GM12878 (cell line): ENCODE measurements at regions not wholly inside any gene's neighbourhood (a gene's known extent, or its start where the extent isn't known, plus 50 kb on each side); places are given as distances from the start of the nearest gene placed in this dataset.

Source experiments
- ATAC-seq: fragments of 200-7000 bp; cut with Tn5 transposase; 3 replicates; pipeline ENCODE4 v1.9.1; 2020; ENCODE audit warnings: mild to moderate bottlenecking, moderate library complexity
- BruUV-seq: library from RNA; stranded (reverse); fragments of 400-500 nt; replicated peaks from 2 replicates; lab custom pipeline; 2021; lab: Mats Ljungman, UMichigan
- CTCF ChIA-PET: fragments of 300-600 bp; sonication (Branson Sonifier 250); formaldehyde crosslinking; extraction: SDS; loops from one replicate; lab custom pipeline; 2021; ENCODE audit warnings: inconsistent platforms; lab: Yijun Ruan, JAX
- POLR2A ChIA-PET: fragments of 350-600 bp; formaldehyde crosslinking; extraction: SDS; loops from one replicate; lab custom pipeline; 2021; ENCODE audit warnings: inconsistent platforms; lab: Charles Lee
- RAD21 ChIA-PET: fragments of 300-600 bp; sonication (Branson Sonifier 250); formaldehyde crosslinking; loops from one replicate; lab custom pipeline; 2023; ENCODE audit warnings: antibody characterized with exemption; ENCODE audit not compliant: unreplicated experiment; lab: Charles Lee
- SMC1A ChIA-PET: fragments of 300-600 bp; sonication (Branson Sonifier 250); formaldehyde crosslinking; loops from one replicate; lab custom pipeline; 2023; ENCODE audit not compliant: unreplicated experiment, uncharacterized antibody; lab: Charles Lee
- DNase-seq: peaks from one replicate; pipeline ENCODE4 v3.0.0-alpha.2; 2011; ENCODE audit warnings: low read depth, low spot score
- FAIRE-seq: peaks from 3 replicates; lab custom pipeline; 2011; peaks lifted over from hg19 to GRCh38; lab: Jason Lieb, UNC
- H2AFZ ChIP-seq: 2 replicates; pipeline ENCODE4 v1.6.0; 2011; ENCODE audit warnings: low read depth, low read length, control low read depth; ENCODE audit not compliant: control insufficient read depth
- H3K27ac ChIP-seq: 2 replicates; pipeline ENCODE4 v1.5.1; 2011; ENCODE audit warnings: control low read depth; ENCODE audit not compliant: control insufficient read depth, insufficient read depth
- H3K27me3 ChIP-seq, 2 experiments: replicated peaks in 1 of 2; 2 replicates each; pipeline versions ENCODE4 v1.6.0 to v1.6.1; 2011; ENCODE audit warnings: low read length in 1 of 2; ENCODE audit not compliant: control insufficient read depth in 2 of 2, insufficient read depth in 2 of 2
- H3K36me3 ChIP-seq, 2 experiments: 2 replicates each; pipeline ENCODE4 v1.5.1; 2011; ENCODE audit warnings: low read length in 1 of 2; ENCODE audit not compliant: control insufficient read depth in 2 of 2, insufficient read depth in 2 of 2
- H3K4me1 ChIP-seq: 2 replicates; pipeline ENCODE4 v1.6.1; 2011; ENCODE audit warnings: mild to moderate bottlenecking, low read length, moderate library complexity, mixed read lengths; ENCODE audit not compliant: control insufficient read depth, insufficient read depth
- H3K4me2 ChIP-seq: 2 replicates; pipeline ENCODE4 v1.6.0; 2011; ENCODE audit warnings: control low read depth; ENCODE audit not compliant: control insufficient read depth, insufficient read depth
- H3K4me3 ChIP-seq: fragments of 200-600 bp; sonication (generic); 2 replicates; pipeline ENCODE4 v1.5.1; 2016
- H3K79me2 ChIP-seq: 2 replicates; pipeline ENCODE4 v1.6.0; 2011; ENCODE audit warnings: low read length; ENCODE audit not compliant: control insufficient read depth, insufficient read depth
- H3K9ac ChIP-seq: 2 replicates; pipeline ENCODE4 v1.8.0; 2011; ENCODE audit warnings: low read length, control low read depth, mixed read lengths; ENCODE audit not compliant: control insufficient read depth, insufficient read depth
- H3K9me3 ChIP-seq: replicated peaks from 3 replicates; pipeline ENCODE4 v1.5.1; 2011; ENCODE audit warnings: mild to moderate bottlenecking, low read length; ENCODE audit not compliant: control insufficient read depth, insufficient read depth
- H4K20me1 ChIP-seq: 2 replicates; pipeline ENCODE4 v1.6.0; 2011; ENCODE audit not compliant: control insufficient read depth, insufficient read depth
- ASH2L ChIP-seq: fragments of 300-600, 200-600 bp; sonication (generic); IDR thresholded peaks from 2 replicates; pipeline ENCODE4 v1.6.1; 2017; ENCODE audit warnings: low read depth, mild to moderate bottlenecking, borderline replicate concordance
- BRCA1 ChIP-seq: IDR thresholded peaks from 2 replicates; pipeline ENCODE4 v1.6.1; 2011; ENCODE audit warnings: low read depth, low read length, improper control_type of control experiment
- CREB1 ChIP-seq: IDR thresholded peaks from 2 replicates; pipeline ENCODE4 v1.6.1; 2012; ENCODE audit warnings: low read depth, mild to moderate bottlenecking, inconsistent platforms
- CTCF ChIP-seq, 3 experiments: IDR thresholded peaks in 2 of 3; conservative IDR thresholded peaks in 1 of 3; 2 replicates each; pipeline ENCODE4 v1.5.1; 2011; ENCODE audit warnings: low read depth in 3 of 3, low read length in 3 of 3, mild to moderate bottlenecking in 3 of 3, control low read depth in 2 of 3, moderate library complexity in 2 of 3, inconsistent platforms in 1 of 3, mixed read lengths in 1 of 3; ENCODE audit not compliant: control insufficient read depth in 2 of 3, insufficient read depth in 1 of 3; ENCODE audit errors: extremely low read depth in 1 of 3
- E2F4 ChIP-seq: IDR thresholded peaks from 2 replicates; pipeline ENCODE4 v1.6.1; 2012; ENCODE audit warnings: low read depth, low read length, improper control_type of control experiment
- EZH2 ChIP-seq: IDR thresholded peaks from 2 replicates; pipeline ENCODE4 v1.6.1; 2012; ENCODE audit warnings: low read depth, mild to moderate bottlenecking, control low read depth, inconsistent platforms, low read length, borderline replicate concordance; ENCODE audit not compliant: control insufficient read depth
- GATAD2B ChIP-seq: fragments of 450-650 bp; conservative IDR thresholded peaks from 2 replicates; pipeline ENCODE4 v1.6.1; 2017; ENCODE audit warnings: low read depth, mild to moderate bottlenecking, moderate library complexity
- IRF4 ChIP-seq: IDR thresholded peaks from 2 replicates; pipeline ENCODE4 v1.6.1; 2011; ENCODE audit warnings: low read depth, low read length
- JUNB ChIP-seq: IDR thresholded peaks from 2 replicates; pipeline ENCODE4 v1.6.1; 2016; ENCODE audit warnings: antibody characterized with exemption, mild to moderate bottlenecking
- NFIC ChIP-seq: IDR thresholded peaks from 2 replicates; pipeline ENCODE4 v1.6.1; 2012; ENCODE audit warnings: low read depth, mild to moderate bottlenecking, inconsistent platforms, low read length, moderate library complexity
- NFYB ChIP-seq: IDR thresholded peaks from 2 replicates; pipeline ENCODE4 v1.6.1; 2011; ENCODE audit warnings: low read depth, mild to moderate bottlenecking, low read length, improper control_type of control experiment, moderate library complexity; ENCODE audit not compliant: insufficient read depth
- NR2C1 ChIP-seq: fragments of 450-650 bp; IDR thresholded peaks from 2 replicates; pipeline ENCODE4 v1.6.1; 2017; ENCODE audit warnings: antibody characterized with exemption, mild to moderate bottlenecking, moderate library complexity
- PAX5 ChIP-seq: IDR thresholded peaks from 2 replicates; pipeline ENCODE4 v1.6.1; 2011; ENCODE audit warnings: low read depth, low read length, borderline replicate concordance
- PKNOX1 ChIP-seq: fragments of 450-650 bp; IDR thresholded peaks from 2 replicates; pipeline ENCODE4 v1.6.1; 2016; ENCODE audit warnings: mild to moderate bottlenecking
- PML ChIP-seq: IDR thresholded peaks from 2 replicates; pipeline ENCODE4 v1.6.1; 2012; ENCODE audit warnings: low read length, inconsistent platforms
- POLR2AphosphoS5 ChIP-seq: IDR thresholded peaks from 2 replicates; pipeline ENCODE4 v1.6.1; 2011; ENCODE audit warnings: mild to moderate bottlenecking, low read length, inconsistent platforms
- SMAD1 ChIP-seq: fragments of 450-650 bp; IDR thresholded peaks from 2 replicates; pipeline ENCODE4 v1.6.1; 2018; ENCODE audit warnings: mild to moderate bottlenecking, low read depth; ENCODE audit not compliant: partially characterized antibody
- SMC3 ChIP-seq: IDR thresholded peaks from 2 replicates; pipeline ENCODE4 v1.6.1; 2011; ENCODE audit warnings: low read length, improper control_type of control experiment, borderline replicate concordance
- ZZZ3 ChIP-seq: IDR thresholded peaks from 2 replicates; pipeline ENCODE4 v1.6.1; 2011; ENCODE audit warnings: low read depth; ENCODE audit not compliant: control insufficient read depth, insufficient read length
- WGBS: methylation state at CpG from one replicate; pipeline ENCODE4 v1.1.6; 2016; ENCODE audit warnings: low lambda C conversion rate; ENCODE audit not compliant: insufficient replicate concordance, insufficient coverage; ENCODE audit errors: missing lambda C conversion rate; 5-methylcytosine and 5-hydroxymethylcytosine counted together
- in situ Hi-C: fragments of 300-500 bp; cut with MboI; formaldehyde crosslinking; loops from 9 replicates; pipeline ENCODE4 v1.14.3; 2018; ENCODE audit warnings: mixed read lengths
- intact Hi-C: fragments of 100-400 bp; cut with micrococcal nuclease; formaldehyde crosslinking; loops from one replicate; pipeline ENCODE4 v1.14.2; 2022; ENCODE audit not compliant: unreplicated experiment

GRCh38 chr12:130236446-130236845 is 74.2 kb downstream of the FZD10 start (continued):
- TF ChIP-seq CTCF (IDR thresholded peaks at IDR 0.05 in 2 of 3, conservative IDR thresholded peaks at IDR 0.05 in 1 of 3; ENCODE audit: control insufficient read depth in 2 of 3, extremely low read depth in 1 of 3, insufficient read depth in 1 of 3, low read depth in 3 of 3, low read length in 3 of 3) = no peak
- TF ChIP-seq PKNOX1 = no peak
- no peak for TF ChIP-seq E2F4

- ChIA-PET CTCF (no interaction called here), POLR2A (no interaction called here), SMC1A (interaction anchor here (0.6 to 0.9 kb wide), 2 partner anchors 9 to 18 kb away, joined by 3 read pairs; no protein-coding TSS in a partner anchor), RAD21 (no interaction called here)
- in situ Hi-C loops (no loop called here), intact Hi-C loops (no loop called here)
- BruUV-seq = no TSS peak
- no peak for ATAC-seq
- no peak overlapping the region for H3K4me3 ChIP-seq
- H3K4me1 ChIP-seq = no peaks in the 10 kb centered on the region
- no peaks in the 10 kb centered on the region for H3K27me3 ChIP-seq
- H2AFZ ChIP-seq = no peak overlapping the region
- H3K27ac ChIP-seq = no peak overlapping the region
- no peak overlapping the region for H3K4me2 ChIP-seq
- H3K9ac ChIP-seq = no peak overlapping the region
- no peaks in the 10 kb centered on the region for H3K9me3 ChIP-seq
- DNase-seq = no peak
- WGBS = 40% methylated on average over 13 of the region's 13 CpGs
- FAIRE-seq = no peak
- no peaks in the 10 kb centered on the region for H3K79me2 ChIP-seq
- H3K36me3 ChIP-seq = no peaks in the 10 kb centered on the region
- H4K20me1 ChIP-seq = no peaks in the 10 kb centered on the region
- TF ChIP-seq PAX5 (no peak), IRF4 (no peak), SMAD1 (no peak), PML (no peak), ZZZ3 (no peak), EZH2 (no peak), CREB1 (no peak), POLR2AphosphoS5 (no peak), GATAD2B (no peak), NFIC (no peak), ASH2L (no peak), SMC3 (no peak), JUNB (no peak), NFYB (no peak), NR2C1 (no peak), BRCA1 (no peak)
Measured at GRCh38 chr12:130240831-130241590, 78.7 kb downstream of the FZD10 start.
